MM.1S (cell line): ENCODE measurements at regions not wholly inside any gene's neighbourhood (a gene's known extent, or its start where the extent isn't known, plus 50 kb on each side); places are given as distances from the start of the nearest gene placed in this dataset.

Experiments
- CTCF ChIP-seq: fragments of 300-600 bp; sonication (generic); IDR thresholded peaks from 2 replicates; pipeline ENCODE4 v1.5.1; 2016; ENCODE audit warnings: antibody characterized with exemption, low read length, mixed read lengths
- EZH2 ChIP-seq: fragments of 300-600 bp; sonication (generic); optimal IDR thresholded peaks from 2 replicates; pipeline ENCODE3; 2017; ENCODE audit warnings: low read depth, mild to moderate bottlenecking, antibody characterized with exemption, low read length, mixed read lengths
- EZH2phosphoT487 ChIP-seq: fragments of 300-600 bp; sonication (generic); IDR thresholded peaks from 2 replicates; pipeline ENCODE4 v1.6.1; 2018; ENCODE audit warnings: antibody characterized with exemption, low read length

GRCh38 chr1:96034006-96034405 is 687.6 kb upstream of the PTBP2 start:
- TF ChIP-seq CTCF (no peak), EZH2phosphoT487 (no peak), EZH2 (no peak)
